ENCODE measurements at regions not wholly inside any gene's neighbourhood (a gene's known extent, or its start where the extent isn't known, plus 50 kb on each side); places are given as distances from the start of the nearest gene placed in this dataset.
A peak's percentile ranks its signal among the peaks of the same experiment; 100 is the strongest.

DNA sequence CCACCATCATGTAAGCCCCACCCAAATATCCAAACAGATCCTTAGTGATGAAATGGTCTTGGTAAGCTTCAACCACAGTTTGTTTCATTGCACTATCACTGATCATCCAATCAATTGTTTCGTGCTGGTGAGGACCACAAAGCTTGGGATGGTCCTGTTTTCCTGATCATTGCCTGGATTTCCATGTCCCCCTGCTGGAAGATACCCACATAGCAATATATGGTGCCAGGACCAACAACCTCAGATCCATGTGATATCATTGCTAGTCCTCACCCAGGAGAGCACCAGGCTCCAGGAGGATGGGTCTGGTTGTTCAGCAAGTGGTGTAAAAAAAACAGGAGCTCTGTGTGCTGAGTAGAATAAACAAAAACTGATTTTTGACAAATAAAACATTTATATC is 206.5 kb upstream of the SH3BP4 start:
- no peak overlapping the region for H3K27ac ChIP-seq (ENCODE audit: low read depth, low read length)
- no peak overlapping the region for H2BK15ac ChIP-seq (ENCODE audit: low read length)
- peak; percentile 57 for FAIRE-seq
- H2AK5ac ChIP-seq (ENCODE audit: low read depth, low read length), result no peak overlapping the region
- H3K23me2 ChIP-seq (ENCODE audit: low read depth, low read length), result no peaks in the 10 kb centered on the region
- CTCF ChIA-PET (ENCODE audit: partially characterized antibody), result interaction anchor here (0.6 to 2.2 kb wide), 25 partner anchors 12 to 655 kb away, joined by 3 to 8 read pairs (median 3); no protein-coding TSS in a partner anchor
- H2AFZ ChIP-seq (ENCODE audit: low read length), result no peak overlapping the region
- H4K91ac ChIP-seq (replicated peaks; ENCODE audit: insufficient read length, low read length), result no peak overlapping the region
- H3K4me1 ChIP-seq (replicated peaks in 1 of 4; ENCODE audit: control insufficient read depth in 3 of 4, insufficient read depth in 4 of 4, low read length in 3 of 4), result no peaks in the 10 kb centered on the region
- no peak overlapping the region for H2BK20ac ChIP-seq (ENCODE audit: low read length)
- H3K4me3 ChIP-seq (ENCODE audit: extremely low read depth in 1 of 4, insufficient read depth in 2 of 4, low read depth in 3 of 4, low read length in 4 of 4), result no peak overlapping the region
- no peaks in the 10 kb centered on the region for H3K27me3 ChIP-seq (replicated peaks in 1 of 4; ENCODE audit: control insufficient read depth in 3 of 4, extremely low read depth in 1 of 4, insufficient read depth in 3 of 4, low read length in 3 of 4)
- DNase-seq (ENCODE audit: low read depth in 1 of 2, low spot score in 2 of 2), result no peak
- H2BK5ac ChIP-seq (ENCODE audit: low read depth, low read length), result no peak overlapping the region
- H4K20me1 ChIP-seq (replicated peaks in 1 of 2; ENCODE audit: control insufficient read depth in 1 of 2, insufficient read depth in 2 of 2, low read length in 2 of 2), result no peaks in the 10 kb centered on the region
- WGBS, 2 experiments (ENCODE audit: extremely low coverage in 1 of 2, insufficient coverage in 1 of 2, insufficient read length in 1 of 2, insufficient replicate concordance in 2 of 2, low coverage in 1 of 2, low lambda C conversion rate in 2 of 2, missing lambda C conversion rate in 1 of 2), result 92% methylated on average over 1 of the region's 1 CpG; no CpG with 5 or more reads in 1 of the 2 experiments
- no peak overlapping the region for H3K4ac ChIP-seq (replicated peaks; ENCODE audit: insufficient read length, low read depth, low read length)
- no peak overlapping the region for H2BK12ac ChIP-seq (ENCODE audit: low read depth, low read length)
- no peak overlapping the region for H4K8ac ChIP-seq (ENCODE audit: extremely low read depth, insufficient read depth, low read length)
- no peak overlapping the region for H3K4me2 ChIP-seq (ENCODE audit: insufficient read depth in 1 of 2, low read depth in 2 of 2, low read length in 2 of 2)
- no peaks in the 10 kb centered on the region for H3K79me2 ChIP-seq (ENCODE audit: control insufficient read depth in 1 of 2, insufficient read depth in 2 of 2, low read length in 2 of 2)
- no peak overlapping the region for H3K23ac ChIP-seq (ENCODE audit: insufficient read length)
- no peak overlapping the region for H3K18ac ChIP-seq (ENCODE audit: extremely low read depth, low read length)
- H4K5ac ChIP-seq (ENCODE audit: insufficient read length, low read depth, low read length), result no peak overlapping the region
- no peak overlapping the region for H3K14ac ChIP-seq (ENCODE audit: insufficient read length)
- H3K9me3 ChIP-seq (ENCODE audit: insufficient read depth in 2 of 2, low read depth in 1 of 2, low read length in 1 of 2), result no peaks in the 10 kb centered on the region
- no peak overlapping the region for H3K9ac ChIP-seq (replicated peaks in 1 of 4; ENCODE audit: extremely low read depth in 1 of 4, low read depth in 3 of 4, low read length in 3 of 4)
- no peaks in the 10 kb centered on the region for H3K79me1 ChIP-seq (ENCODE audit: low read depth, low read length)
- H3K56ac ChIP-seq (replicated peaks; ENCODE audit: insufficient read length, low read depth, low read length), result no peak overlapping the region
- H3K36me3 ChIP-seq (ENCODE audit: control insufficient read depth in 2 of 4, insufficient read depth in 4 of 4, low read length in 3 of 4), result no peaks in the 10 kb centered on the region
- H2BK120ac ChIP-seq (replicated peaks; ENCODE audit: low read depth, low read length), result no peak overlapping the region
- POLR2A ChIA-PET (ENCODE audit: partially characterized antibody), result interaction anchor here (1.0 kb wide), 1 partner anchor 40 kb away, joined by 3 read pairs; no protein-coding TSS in a partner anchor
- TF ChIP-seq CHD2 (IDR thresholded peaks at IDR 0.05; ENCODE audit: low read length) (no peak), CTCF (IDR thresholded peaks at IDR 0.05; ENCODE audit: control extremely low read depth in 1 of 3, insufficient read depth in 1 of 3, low read depth in 1 of 3, low read length in 3 of 3) (peak; percentile 17 to 61 (median 39)), SIN3A (conservative IDR thresholded peaks at IDR 0.05 in 1 of 2, IDR thresholded peaks at IDR 0.05 in 1 of 2; ENCODE audit: low read depth in 1 of 2, low read length in 2 of 2) (no peak), RNF2 (IDR thresholded peaks at IDR 0.05; ENCODE audit: borderline replicate concordance, low read depth, low read length, missing control alignments, poor library complexity, severe bottlenecking) (no peak), NANOG (IDR thresholded peaks at IDR 0.05; ENCODE audit: insufficient read depth, low read depth, low read length, poor library complexity, severe bottlenecking) (no peak), SAP30 (IDR thresholded peaks at IDR 0.05; ENCODE audit: insufficient read depth, insufficient replicate concordance, low read length) (no peak), BACH1 (IDR thresholded peaks at IDR 0.05; ENCODE audit: low read length) (no peak), SUZ12 (IDR thresholded peaks at IDR 0.05; ENCODE audit: low read length) (no peak), JUN (IDR thresholded peaks at IDR 0.05; ENCODE audit: low read depth, low read length) (no peak), RAD21 (IDR thresholded peaks at IDR 0.05 in 1 of 2, conservative IDR thresholded peaks at IDR 0.05 in 1 of 2; ENCODE audit: low read depth in 2 of 2, low read length in 2 of 2) (peak; percentile 53 to 64)
